ENCODE measurements at regions not wholly inside any gene's neighbourhood (a gene's known extent, or its start where the extent isn't known, plus 50 kb on each side); places are given as distances from the start of the nearest gene placed in this dataset.

DNA sequence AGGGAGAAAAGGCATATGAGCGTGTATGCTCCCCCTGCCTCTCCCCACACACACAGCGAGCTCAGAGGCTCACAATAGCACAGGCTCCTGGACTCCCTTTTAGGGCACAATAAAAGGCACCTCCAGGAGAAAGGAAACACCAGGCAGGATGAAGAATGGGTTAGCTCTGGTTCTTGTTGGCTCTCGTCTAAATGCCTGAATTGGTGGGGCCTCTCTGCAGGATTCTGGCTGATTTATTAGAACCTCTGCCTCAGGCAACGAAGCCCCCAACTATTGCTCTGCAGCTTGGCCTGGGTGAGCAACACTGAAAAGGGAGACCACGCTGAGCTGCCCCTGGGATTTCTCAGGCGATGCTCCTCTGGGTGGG lies 590.9 kb upstream of the PLXNA2 start:
- TF ChIP-seq, protein P1, sequence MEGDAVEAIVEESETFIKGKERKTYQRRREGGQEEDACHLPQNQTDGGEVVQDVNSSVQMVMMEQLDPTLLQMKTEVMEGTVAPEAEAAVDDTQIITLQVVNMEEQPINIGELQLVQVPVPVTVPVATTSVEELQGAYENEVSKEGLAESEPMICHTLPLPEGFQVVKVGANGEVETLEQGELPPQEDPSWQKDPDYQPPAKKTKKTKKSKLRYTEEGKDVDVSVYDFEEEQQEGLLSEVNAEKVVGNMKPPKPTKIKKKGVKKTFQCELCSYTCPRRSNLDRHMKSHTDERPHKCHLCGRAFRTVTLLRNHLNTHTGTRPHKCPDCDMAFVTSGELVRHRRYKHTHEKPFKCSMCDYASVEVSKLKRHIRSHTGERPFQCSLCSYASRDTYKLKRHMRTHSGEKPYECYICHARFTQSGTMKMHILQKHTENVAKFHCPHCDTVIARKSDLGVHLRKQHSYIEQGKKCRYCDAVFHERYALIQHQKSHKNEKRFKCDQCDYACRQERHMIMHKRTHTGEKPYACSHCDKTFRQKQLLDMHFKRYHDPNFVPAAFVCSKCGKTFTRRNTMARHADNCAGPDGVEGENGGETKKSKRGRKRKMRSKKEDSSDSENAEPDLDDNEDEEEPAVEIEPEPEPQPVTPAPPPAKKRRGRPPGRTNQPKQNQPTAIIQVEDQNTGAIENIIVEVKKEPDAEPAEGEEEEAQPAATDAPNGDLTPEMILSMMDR (conservative IDR thresholded peaks at IDR 0.05): no peak
- Histone ChIP-seq H3K9ac (ENCODE audit: extremely low read depth, low read length, poor library complexity, severe bottlenecking) (no peak overlapping the region), H3K4me1 (ENCODE audit: control insufficient read depth, insufficient read depth, low read length) (no peaks in the 10 kb centered on the region), H3K9me3 (ENCODE audit: control insufficient read depth, low read length) (no peaks in the 10 kb centered on the region), H3K27ac (ENCODE audit: low read depth, low read length) (peak overlapping the region; percentile 79), H3K4me3 (ENCODE audit: low read length) (no peak overlapping the region), H3K36me3 (ENCODE audit: control insufficient read depth, insufficient read depth, low read length) (no peaks in the 10 kb centered on the region), H3K27me3 (ENCODE audit: control insufficient read depth, insufficient read depth, low read length, poor library complexity, severe bottlenecking) (no peaks in the 10 kb centered on the region)
- DNase-seq: no peak
- Mint-ChIP-seq H3K4me3 (no peak overlapping the region), H3K27me3 (ENCODE audit: insufficient read depth) (no peaks in the 10 kb centered on the region), H3K36me3 (ENCODE audit: low read depth) (no peaks in the 10 kb centered on the region), H3K4me1 (no peaks in the 10 kb centered on the region), H3K9me3 (no peaks in the 10 kb centered on the region), H3K27ac (no peak overlapping the region)
- WGBS, 2 experiments (ENCODE audit: insufficient coverage in 1 of 2, insufficient read length in 1 of 2): 89% methylated on average over 6 of the region's 6 CpGs; no CpG with 5 or more reads in 1 of the 2 experiments

DNA sequence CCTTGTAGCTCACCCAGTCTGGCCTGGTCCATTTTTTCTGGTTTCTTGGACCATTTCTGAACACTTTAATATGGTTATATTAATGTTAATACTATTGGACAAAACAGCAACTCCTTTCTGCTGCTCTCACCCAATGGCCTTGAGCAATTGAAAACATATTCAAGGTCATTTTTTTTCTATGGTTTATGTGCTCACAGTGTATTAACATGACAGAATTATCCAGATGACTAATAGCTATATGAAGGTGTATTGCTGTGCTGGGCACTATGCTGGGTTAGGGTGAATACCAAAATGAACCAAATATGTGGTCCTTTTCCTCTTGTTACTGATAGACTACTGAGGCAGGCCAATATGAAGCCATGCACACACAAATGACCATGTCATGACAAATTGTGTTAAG lies 591.6 kb upstream of the PLXNA2 start:
- no peaks in the 10 kb centered on the region for H3K36me3 Mint-ChIP-seq (ENCODE audit: low read depth)
- no peak overlapping the region for H3K9ac ChIP-seq (ENCODE audit: extremely low read depth, low read length, poor library complexity, severe bottlenecking)
- DNase-seq: no peak
- no peaks in the 10 kb centered on the region for H3K4me1 ChIP-seq (ENCODE audit: control insufficient read depth, insufficient read depth, low read length)
- H3K27ac ChIP-seq (ENCODE audit: low read depth, low read length): no peak overlapping the region
- no peaks in the 10 kb centered on the region for H3K36me3 ChIP-seq (ENCODE audit: control insufficient read depth, insufficient read depth, low read length)
- H3K27me3 Mint-ChIP-seq (ENCODE audit: insufficient read depth): no peaks in the 10 kb centered on the region
- no peak overlapping the region for H3K4me3 ChIP-seq (ENCODE audit: low read length)
- no peaks in the 10 kb centered on the region for H3K27me3 ChIP-seq (ENCODE audit: control insufficient read depth, insufficient read depth, low read length, poor library complexity, severe bottlenecking)
- no peak overlapping the region for H3K27ac Mint-ChIP-seq
- H3K9me3 ChIP-seq (ENCODE audit: control insufficient read depth, low read length): no peaks in the 10 kb centered on the region
- no peaks in the 10 kb centered on the region for H3K4me1 Mint-ChIP-seq
- no peaks in the 10 kb centered on the region for H3K9me3 Mint-ChIP-seq
- TF ChIP-seq, protein P1 (conservative IDR thresholded peaks at IDR 0.05): no peak
- no peak overlapping the region for H3K4me3 Mint-ChIP-seq

DNA sequence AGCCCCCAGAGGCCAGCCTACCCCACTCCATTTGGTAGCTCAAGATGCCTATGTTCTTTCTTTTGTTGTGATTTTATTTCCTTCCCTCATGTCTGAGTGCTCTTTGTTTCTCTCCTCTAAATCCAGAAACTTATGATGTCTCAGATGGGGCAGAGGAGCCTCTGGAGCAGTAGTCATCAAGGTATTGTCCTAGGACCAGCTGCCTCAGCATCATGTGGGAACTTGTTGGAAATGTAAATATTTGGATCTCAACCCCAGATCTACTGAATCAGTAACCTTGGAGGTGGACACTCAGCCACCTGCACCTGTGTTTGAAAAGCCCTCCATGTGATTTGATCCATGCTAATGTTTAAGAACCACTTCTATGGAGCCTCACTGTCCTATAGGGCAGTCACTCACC lies 593.1 kb upstream of the PLXNA2 start:
- H3K4me3 ChIP-seq (ENCODE audit: low read length): no peak overlapping the region
- no peaks in the 10 kb centered on the region for H3K27me3 ChIP-seq (ENCODE audit: control insufficient read depth, insufficient read depth, low read length, poor library complexity, severe bottlenecking)
- no peaks in the 10 kb centered on the region for H3K36me3 Mint-ChIP-seq (ENCODE audit: low read depth)
- no peak overlapping the region for H3K27ac ChIP-seq (ENCODE audit: low read depth, low read length)
- no peaks in the 10 kb centered on the region for H3K9me3 ChIP-seq (ENCODE audit: control insufficient read depth, low read length)
- H3K27me3 Mint-ChIP-seq (ENCODE audit: insufficient read depth): no peaks in the 10 kb centered on the region
- no peak overlapping the region for H3K4me3 Mint-ChIP-seq
- no peak for DNase-seq
- TF ChIP-seq, protein P1 (conservative IDR thresholded peaks at IDR 0.05): no peak
- H3K9ac ChIP-seq (ENCODE audit: extremely low read depth, low read length, poor library complexity, severe bottlenecking): no peak overlapping the region
- H3K4me1 Mint-ChIP-seq: no peaks in the 10 kb centered on the region
- H3K36me3 ChIP-seq (ENCODE audit: control insufficient read depth, insufficient read depth, low read length): no peaks in the 10 kb centered on the region
- H3K4me1 ChIP-seq (ENCODE audit: control insufficient read depth, insufficient read depth, low read length): no peaks in the 10 kb centered on the region
- no peak overlapping the region for H3K27ac Mint-ChIP-seq
- no peaks in the 10 kb centered on the region for H3K9me3 Mint-ChIP-seq

Data from endodermal cell (in vitro differentiated cells).